ENCODE measurements at regions not wholly inside any gene's neighbourhood (a gene's known extent, or its start where the extent isn't known, plus 50 kb on each side); places are given as distances from the start of the nearest gene placed in this dataset.
A peak's percentile ranks its signal among the peaks of the same experiment; 100 is the strongest.

DNA sequence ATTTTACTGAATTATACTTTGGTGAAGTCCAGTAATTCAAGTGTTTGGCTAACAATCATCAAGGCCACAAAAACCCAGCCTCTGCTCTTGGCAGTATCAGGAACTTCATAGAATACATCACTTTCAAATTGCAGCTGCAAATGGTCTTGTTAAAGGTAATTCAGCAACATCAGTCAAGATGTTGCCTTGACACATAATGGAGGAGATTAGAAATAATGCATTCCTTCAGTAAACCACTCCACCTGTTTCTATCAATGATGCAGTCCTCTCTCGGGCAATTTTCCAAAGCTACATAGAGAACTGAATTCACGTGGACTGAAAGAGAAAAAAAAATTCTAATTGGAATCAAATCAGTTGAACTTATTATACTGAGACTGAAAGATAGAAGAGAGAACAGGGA, 279.3 kb downstream of the VGLL3 start:
- no peak for TF ChIP-seq CTCF (IDR thresholded peaks at IDR 0.05)
- intact Hi-C loops (cut with DNase I), result no loop called here
- Histone ChIP-seq H3K27ac (no peak overlapping the region), H3K4me1 (no peaks in the 10 kb centered on the region), H3K36me3 (no peaks in the 10 kb centered on the region), H3K27me3 (no peaks in the 10 kb centered on the region), H3K4me3 (no peak overlapping the region), H3K9me3 (no peaks in the 10 kb centered on the region)
- no peak for DNase-seq
- ATAC-seq, result no peak

DNA sequence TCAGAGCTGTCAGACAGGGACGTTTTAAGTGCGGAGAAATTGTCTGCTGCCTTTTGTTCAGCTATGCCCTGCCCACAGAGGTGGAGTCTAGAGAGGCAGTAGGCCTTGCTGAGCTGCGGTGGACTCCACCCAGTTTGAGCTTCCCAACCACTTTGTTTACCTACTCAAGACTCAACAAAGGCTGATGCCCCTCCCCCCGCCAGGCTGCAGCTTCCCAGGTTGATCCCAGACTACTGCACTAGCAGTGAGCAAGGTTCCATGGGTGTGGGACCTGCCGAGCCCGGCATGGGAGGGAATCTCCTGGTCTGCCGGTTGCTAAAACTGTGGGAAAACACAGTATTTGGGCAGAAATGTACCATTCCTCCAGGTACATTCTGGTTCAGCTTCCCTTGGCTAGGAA, 282.1 kb downstream of the VGLL3 start:
- H3K9me3 ChIP-seq, result no peaks in the 10 kb centered on the region
- H3K4me3 ChIP-seq, result no peak overlapping the region
- no peaks in the 10 kb centered on the region for H3K4me1 ChIP-seq
- DNase-seq (no peak), ATAC-seq (no peak)
- intact Hi-C loops (cut with DNase I), result no loop called here
- no peaks in the 10 kb centered on the region for H3K36me3 ChIP-seq
- no peak for TF ChIP-seq CTCF (IDR thresholded peaks at IDR 0.05)
- H3K27me3 ChIP-seq, result no peaks in the 10 kb centered on the region
- no peak overlapping the region for H3K27ac ChIP-seq

GRCh38 chr3:86702381-86702958, 288.5 kb downstream of the VGLL3 start:
- intact Hi-C loops (cut with DNase I), result no loop called here
- Histone ChIP-seq H3K4me3 (no peak overlapping the region), H3K36me3 (no peaks in the 10 kb centered on the region), H3K27me3 (no peaks in the 10 kb centered on the region), H3K27ac (no peak overlapping the region), H3K4me1 (no peaks in the 10 kb centered on the region), H3K9me3 (no peaks in the 10 kb centered on the region)
- DNase-seq, result peak in 1 of 4 donors; percentile 6
- peak; percentile 9 to 18 for TF ChIP-seq CTCF (IDR thresholded peaks at IDR 0.05)
- ATAC-seq, result no peak

- H3K4me3 ChIP-seq, result no peak overlapping the region
- H3K27ac ChIP-seq, result no peak overlapping the region
- H3K4me1 ChIP-seq, result no peaks in the 10 kb centered on the region
- no peaks in the 10 kb centered on the region for H3K27me3 ChIP-seq
- no peak for TF ChIP-seq CTCF (IDR thresholded peaks at IDR 0.05)
- ATAC-seq (no peak), DNase-seq (no peak)
- intact Hi-C loops (cut with DNase I), result no loop called here
- no peaks in the 10 kb centered on the region for H3K36me3 ChIP-seq
- no peaks in the 10 kb centered on the region for H3K9me3 ChIP-seq
Measured at GRCh38 chr3:86695752-86696151, 295.2 kb downstream of the VGLL3 start.

DNA sequence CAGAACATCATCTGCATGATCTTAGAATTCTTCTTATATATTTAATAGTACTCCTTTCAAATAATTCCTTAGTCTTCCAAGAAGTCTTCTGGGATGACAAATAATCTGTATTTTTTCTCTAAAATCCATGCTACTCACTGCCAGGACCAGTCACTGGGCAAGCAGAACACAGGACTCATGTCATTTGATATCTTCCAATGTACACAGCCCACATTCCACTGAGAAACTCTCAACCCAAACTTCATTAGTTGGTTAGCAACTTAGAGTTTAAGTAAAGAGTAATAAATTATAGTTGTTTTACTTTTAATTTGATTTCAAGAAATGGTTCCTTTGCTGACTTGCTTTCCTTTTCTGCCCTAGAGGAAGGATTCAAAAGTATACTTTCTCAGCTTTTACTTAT, 317.0 kb downstream of the VGLL3 start:
- H3K4me3 ChIP-seq, result no peak overlapping the region
- ATAC-seq (no peak), DNase-seq (no peak)
- intact Hi-C loops (cut with DNase I), result no loop called here
- no peaks in the 10 kb centered on the region for H3K4me1 ChIP-seq
- no peaks in the 10 kb centered on the region for H3K36me3 ChIP-seq
- H3K27ac ChIP-seq, result no peak overlapping the region
- peaks cover 0 to 11% of the 10 kb centered on the region in 2 donors for H3K9me3 ChIP-seq
- no peak for TF ChIP-seq CTCF (IDR thresholded peaks at IDR 0.05)
- H3K27me3 ChIP-seq, result no peaks in the 10 kb centered on the region

All from left lung (tissue), 4 donors.